Activated T-cell treated with anti-CD3 and anti-CD28 coated beads for 48 hours (primary cell): ENCODE measurements at regions not wholly inside any gene's neighbourhood (a gene's known extent, or its start where the extent isn't known, plus 50 kb on each side); places are given as distances from the start of the nearest gene placed in this dataset.

Experiments used
- DNase-seq: peaks from one replicate; pipeline ENCODE4 v3.0.0-alpha.2; 2020; ENCODE audit warnings: low read depth

- no peak for DNase-seq
Observed at GRCh38 chr10:128498378-128498730, 372.1 kb upstream of the MKI67 start.

DNA sequence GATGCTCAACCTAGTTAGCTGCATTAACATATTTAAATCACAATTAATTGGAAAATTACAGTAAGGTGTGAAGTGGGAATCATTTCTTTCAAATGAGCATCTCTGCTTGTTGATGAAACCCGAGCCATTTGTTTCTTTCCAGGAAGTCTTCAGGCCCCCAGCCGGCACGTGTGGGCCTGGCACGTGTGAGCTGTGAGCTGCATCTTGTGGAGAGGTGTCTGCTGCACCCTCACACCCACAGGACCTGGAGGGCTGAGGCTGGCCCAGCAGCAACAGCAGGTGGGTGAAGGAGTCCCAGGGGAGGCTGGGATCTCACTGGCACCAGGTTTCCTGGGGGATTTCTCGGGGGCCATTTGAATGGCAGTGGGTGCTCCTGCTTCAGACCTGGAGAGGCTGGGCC lies 372.5 kb upstream of the MKI67 start:
- no peak for DNase-seq

DNA sequence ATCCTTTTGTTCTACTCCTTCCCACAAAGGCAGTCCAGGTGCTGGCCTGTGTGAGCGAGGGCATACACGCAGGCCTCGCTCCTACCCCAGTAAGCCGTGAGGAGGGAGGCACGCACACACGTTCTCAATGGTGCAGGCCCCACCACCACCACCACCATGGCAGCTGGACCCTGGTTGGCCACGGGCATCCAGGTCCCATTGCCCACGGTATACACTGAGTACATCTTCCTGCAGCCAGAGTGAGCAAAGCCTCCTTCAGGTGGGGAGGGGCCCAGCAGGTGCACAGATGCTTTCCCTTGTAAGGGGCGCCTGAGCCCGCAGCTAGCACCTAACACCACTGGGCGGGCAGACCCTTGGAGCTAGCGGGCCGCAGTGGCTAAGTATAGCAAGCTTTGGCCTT lies 373.3 kb upstream of the MKI67 start:
- no peak for DNase-seq

- DNase-seq, result no peak
Observed at GRCh38 chr10:128499956-128500355, 373.7 kb upstream of the MKI67 start.

DNA sequence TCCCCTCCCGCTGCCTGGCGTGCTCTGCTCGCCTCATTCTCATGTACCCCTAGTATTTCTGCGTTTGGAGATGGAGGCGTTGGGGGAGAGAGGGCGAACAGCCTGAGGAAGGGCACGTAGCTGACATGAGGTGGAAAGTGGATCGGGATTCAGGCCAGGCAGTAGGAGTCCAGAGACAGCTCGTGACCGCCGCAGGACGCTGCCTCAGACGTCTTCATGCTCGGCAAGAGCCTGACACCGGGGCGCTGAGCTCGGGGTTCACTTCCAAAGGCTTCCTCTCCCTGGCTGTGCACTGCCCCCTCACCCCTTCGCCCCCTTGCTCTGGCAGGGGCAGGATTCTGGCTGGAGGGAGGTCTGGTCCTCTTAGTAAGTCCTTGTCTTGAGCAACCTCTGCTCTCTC lies 374.4 kb upstream of the MKI67 start:
- no peak for DNase-seq

GRCh38 chr10:128505346-128505745 lies 379.1 kb upstream of the MKI67 start:
- no peak for DNase-seq

GRCh38 chr10:128506423-128506822 lies 380.2 kb upstream of the MKI67 start:
- DNase-seq, result no peak

DNA sequence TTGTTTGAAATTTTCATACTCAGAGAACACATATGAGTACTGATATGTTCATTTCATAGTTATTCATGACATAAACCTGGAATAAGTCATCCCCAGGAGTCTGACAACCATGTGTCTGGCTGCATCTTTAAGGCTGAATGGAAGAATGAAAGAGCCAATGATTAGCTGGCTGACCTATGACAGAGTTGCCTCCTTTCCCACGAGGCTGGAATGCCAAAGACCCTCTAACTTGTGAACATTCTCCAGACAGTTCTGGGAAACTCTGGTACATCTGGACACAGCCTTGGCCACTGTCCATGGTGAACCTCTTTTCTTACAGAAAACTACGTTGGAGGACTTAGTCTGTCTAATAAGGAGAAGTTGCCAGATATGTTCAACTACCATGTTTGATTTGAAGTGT lies 380.8 kb upstream of the MKI67 start:
- no peak for DNase-seq

- DNase-seq, result no peak
Observed at GRCh38 chr10:128511284-128511683, 385.1 kb upstream of the MKI67 start.

- no peak for DNase-seq
Observed at GRCh38 chr10:128512767-128513166, 386.5 kb upstream of the MKI67 start.

- DNase-seq, result no peak
Observed at GRCh38 chr10:128514536-128514935, 388.3 kb upstream of the MKI67 start.

DNA sequence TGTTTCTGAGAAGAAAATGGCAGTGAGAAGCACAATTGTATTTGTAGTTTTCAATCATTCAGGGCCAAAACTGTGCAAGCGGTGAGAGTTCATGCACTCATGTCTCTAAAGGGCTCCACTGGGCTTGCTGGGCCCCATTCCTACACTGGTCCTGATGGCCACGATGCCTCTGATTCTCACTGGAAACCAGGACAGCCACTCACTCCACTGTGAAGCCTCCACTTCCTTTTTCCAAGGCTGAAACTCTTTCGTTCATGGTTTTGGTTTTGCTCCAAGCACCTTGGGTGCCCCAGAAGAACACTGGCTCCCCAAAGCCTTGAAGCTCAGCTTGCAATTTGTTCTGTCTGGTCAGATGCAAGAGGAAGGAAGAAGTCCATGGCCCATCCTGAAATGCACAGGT lies 390.0 kb upstream of the MKI67 start:
- DNase-seq, result no peak

DNA sequence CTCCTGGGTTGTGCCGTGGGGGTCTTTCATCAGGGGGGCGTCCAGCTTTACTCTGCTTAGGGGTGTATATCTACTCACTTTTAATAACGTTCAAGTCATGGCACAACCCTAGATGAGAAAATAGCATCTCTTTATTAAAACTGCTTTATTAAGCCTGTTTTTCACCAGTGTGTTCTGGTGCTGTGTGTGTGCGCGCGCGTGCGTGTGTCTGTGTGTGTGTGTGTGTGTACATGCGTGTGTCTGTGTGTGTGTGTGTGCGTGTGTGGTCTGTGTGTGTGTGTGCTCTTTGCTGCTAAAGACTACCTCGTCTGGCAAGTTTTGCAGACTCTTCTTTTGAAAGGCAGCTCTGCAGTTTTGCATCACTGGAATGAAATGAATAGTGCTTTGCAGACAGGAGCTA lies 390.9 kb upstream of the MKI67 start:
- no peak for DNase-seq

DNA sequence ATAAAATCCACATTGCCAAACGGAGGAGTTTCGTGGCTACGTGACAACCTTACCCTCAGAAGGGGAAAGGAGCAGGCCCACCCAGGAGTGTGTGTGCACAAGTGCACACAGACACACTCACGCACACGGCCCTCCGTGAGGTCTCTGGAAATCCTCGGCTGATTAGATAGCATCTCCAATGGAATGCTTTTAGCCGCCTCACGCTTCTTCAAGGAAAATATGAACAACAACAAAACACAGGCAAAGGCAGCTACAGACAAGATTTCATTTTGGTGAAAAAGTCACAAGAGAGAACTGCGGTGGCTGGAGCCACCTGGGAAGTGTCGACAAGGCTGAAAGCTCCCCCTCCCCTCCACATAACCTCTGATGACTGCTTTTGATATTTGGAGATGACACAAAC lies 391.8 kb upstream of the MKI67 start:
- no peak for DNase-seq

DNA sequence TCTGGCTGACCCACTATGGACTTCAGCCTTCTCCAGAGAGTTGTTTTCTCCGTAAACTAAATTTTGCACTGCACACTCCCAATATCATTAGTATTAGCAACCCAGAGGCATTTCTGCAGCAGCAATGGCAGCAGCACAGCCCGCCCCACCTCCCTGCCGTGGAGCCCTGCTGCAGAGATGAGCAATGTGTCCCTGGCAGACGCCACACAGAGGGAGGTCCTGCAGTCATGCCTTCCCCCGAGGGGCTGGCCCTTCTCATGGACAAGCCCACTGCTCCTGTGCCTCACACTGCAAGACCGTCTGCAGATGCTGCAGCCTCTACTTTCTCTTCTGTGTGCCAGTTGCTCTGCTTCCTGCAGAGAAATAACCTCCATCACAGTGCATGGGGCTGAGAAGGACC lies 393.4 kb upstream of the MKI67 start:
- DNase-seq, result no peak

DNA sequence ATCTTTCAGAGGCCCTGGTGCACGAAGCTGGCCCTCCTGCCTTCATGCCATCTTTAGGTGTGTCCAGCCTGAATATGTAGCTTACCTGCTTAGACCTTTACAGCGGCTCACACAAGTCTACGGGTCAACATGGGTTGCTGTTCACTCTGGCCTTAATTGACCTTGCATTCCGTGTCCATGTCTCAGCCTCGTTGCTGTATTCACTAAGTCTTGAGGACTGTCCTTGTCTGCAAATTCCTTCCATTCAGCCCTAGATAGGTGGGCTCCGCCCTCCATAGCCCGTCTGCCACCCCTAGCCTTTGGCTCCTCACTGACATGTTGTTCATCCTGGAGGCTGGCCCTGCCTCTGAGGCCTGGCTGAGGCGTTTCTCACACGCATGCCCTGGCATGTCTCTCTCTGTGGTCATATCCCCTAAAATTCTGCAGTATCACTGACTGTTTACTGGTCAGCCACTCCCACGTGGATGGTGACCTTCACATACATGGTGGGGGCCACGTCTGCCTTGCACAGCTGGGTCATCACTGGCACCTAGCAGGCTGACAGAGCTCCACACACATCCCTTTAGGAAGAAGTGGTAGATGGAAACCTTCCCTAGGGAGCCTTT lies 394.1 kb upstream of the MKI67 start:
- DNase-seq, result no peak

DNA sequence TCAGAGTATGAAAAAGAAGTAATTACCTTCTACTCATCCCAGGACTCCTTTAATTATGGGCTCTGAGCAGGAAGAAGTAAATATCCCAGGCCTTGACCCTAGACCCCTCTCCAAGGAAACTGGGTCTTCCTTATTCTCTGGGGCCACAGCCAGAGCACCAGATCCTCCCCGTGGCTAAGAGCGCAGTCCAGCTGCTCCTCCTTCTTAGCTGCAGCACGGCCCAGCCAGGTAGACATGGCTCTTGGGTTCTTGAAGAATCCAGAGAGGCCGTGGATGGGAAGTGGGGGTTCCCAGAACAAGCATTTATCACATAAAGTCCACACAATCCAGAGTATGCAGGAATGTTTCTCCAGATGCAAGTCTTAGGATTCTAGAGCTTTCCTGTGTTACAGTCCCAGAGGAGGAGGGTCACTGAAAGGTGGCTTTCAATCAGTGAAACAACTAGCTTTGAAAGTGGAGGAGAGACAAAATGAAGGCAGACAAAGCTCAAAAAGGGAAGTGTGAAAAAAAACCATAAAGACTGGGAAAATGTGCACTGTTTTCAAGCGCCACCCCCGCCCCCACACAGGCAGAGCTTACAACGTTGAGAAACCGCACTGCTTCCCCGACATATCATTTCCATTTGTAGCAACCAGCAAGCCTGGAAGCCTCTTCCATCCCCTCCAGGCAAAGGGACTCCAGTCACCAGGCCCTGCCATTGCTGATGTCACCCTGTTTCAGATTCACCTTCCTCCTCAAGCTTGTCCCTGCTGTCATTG lies 396.5 kb upstream of the MKI67 start:
- DNase-seq, result no peak

GRCh38 chr10:128525444-128525843 lies 399.2 kb upstream of the MKI67 start:
- no peak for DNase-seq

GRCh38 chr10:128525936-128526335 lies 399.7 kb upstream of the MKI67 start:
- DNase-seq, result no peak

- no peak for DNase-seq
Observed at GRCh38 chr10:128526791-128527375, 400.7 kb upstream of the MKI67 start.

GRCh38 chr10:128527711-128528110 lies 401.5 kb upstream of the MKI67 start:
- DNase-seq, result no peak

- DNase-seq, result no peak
Observed at GRCh38 chr10:128528167-128528566, 401.9 kb upstream of the MKI67 start.

DNA sequence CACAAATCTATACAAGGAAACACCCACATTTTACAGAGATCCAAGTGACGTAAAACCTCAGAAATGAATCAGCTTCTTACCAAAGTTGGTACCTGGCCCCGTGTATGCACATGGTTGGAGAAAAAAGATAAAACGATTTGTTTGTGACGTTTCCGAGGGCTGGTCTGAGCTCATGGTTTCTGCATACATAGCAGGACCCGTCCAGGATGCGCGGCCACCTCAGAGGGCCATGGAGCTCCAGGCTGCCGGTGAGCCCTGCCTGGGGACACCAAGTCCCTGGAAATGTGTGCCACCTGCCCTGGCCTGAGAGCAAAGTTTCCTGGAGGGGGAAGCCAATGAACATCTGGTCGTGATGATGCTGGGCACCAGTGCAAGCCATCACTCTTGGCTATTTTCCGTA lies 402.6 kb upstream of the MKI67 start:
- DNase-seq, result no peak

DNA sequence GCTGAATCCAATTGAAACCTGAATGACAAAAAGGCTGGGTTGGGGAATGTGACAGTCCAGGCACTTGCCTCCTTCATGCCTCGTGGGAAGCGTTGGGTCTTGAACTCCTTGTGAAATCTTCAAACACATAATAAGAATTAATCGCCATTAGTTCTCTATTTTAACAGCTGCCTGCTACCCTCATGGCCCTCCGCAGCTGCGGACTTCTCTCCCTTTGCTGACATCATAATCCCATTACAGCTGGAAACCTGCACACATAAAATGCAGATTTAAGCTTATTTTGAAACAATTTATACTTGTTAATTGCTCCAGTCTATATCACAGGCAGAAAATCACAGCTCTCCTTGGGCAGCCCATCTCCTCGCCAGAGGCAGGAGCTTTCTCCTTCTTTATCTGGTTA lies 403.0 kb upstream of the MKI67 start:
- no peak for DNase-seq
